Sciatic nerve (tissue), 2 donors: ENCODE measurements at regions not wholly inside any gene's neighbourhood (a gene's known extent, or its start where the extent isn't known, plus 50 kb on each side); places are given as distances from the start of the nearest gene placed in this dataset.
A peak's percentile ranks its signal among the peaks of the same experiment; 100 is the strongest.

Experiments used
- ATAC-seq: fragments of 200-7000 bp; cut with Tn5 transposase; one replicate; pipeline ENCODE4 v1.9.1; 2020; ENCODE audit warnings: mild to moderate bottlenecking, moderate library complexity
- DNase-seq: peaks from one replicate; pipeline ENCODE4 v3.0.0-alpha.2; 2020; ENCODE audit warnings: low spot score
- intact Hi-C: fragments of 100-400 bp; cut with DNase I; formaldehyde crosslinking; loops from one replicate; pipeline ENCODE4 v1.14.2; 2022
- donor health status: DM: no; HTN: no; CAD: no.
- donor health status: DM: no; HTN: no; CAD: no.

GRCh38 chr14:32254952-32255679, 52.0 kb upstream of the RNU6-8 start:
- intact Hi-C loops = loop anchor here (5.0 kb wide), 1 partner anchor 748 kb away; no protein-coding TSS in a partner anchor
- peak; percentile 95 for ATAC-seq

GRCh38 chr14:32255789-32256188, 52.7 kb upstream of the RNU6-8 start:
- intact Hi-C loops = no loop called here
- ATAC-seq (peak; percentile 11), DNase-seq (no peak)

More at GRCh38 chr14:32254952-32255679, 52.0 kb upstream of the RNU6-8 start:
- peak; percentile 82 for DNase-seq

- intact Hi-C loops = no loop called here
- DNase-seq = no peak
- ATAC-seq = no peak
These were observed 53.5 kb upstream of the RNU6-8 start for GRCh38 chr14:32256576-32256975.

GRCh38 chr14:32258336-32258993, 55.4 kb upstream of the RNU6-8 start:
- intact Hi-C loops = no loop called here
- ATAC-seq = no peak

GRCh38 chr14:32259368-32260013, 56.4 kb upstream of the RNU6-8 start:
- intact Hi-C loops = no loop called here
- DNase-seq (no peak), ATAC-seq (no peak)

More at GRCh38 chr14:32258336-32258993, 55.4 kb upstream of the RNU6-8 start:
- DNase-seq = no peak

GRCh38 chr14:32263939-32264567, 61.0 kb upstream of the RNU6-8 start:
- no peak for ATAC-seq
- intact Hi-C loops = no loop called here
- DNase-seq = no peak

GRCh38 chr14:32265584-32265983, 62.5 kb upstream of the RNU6-8 start:
- ATAC-seq = no peak
- intact Hi-C loops = no loop called here
- DNase-seq = no peak

- no peak for ATAC-seq
- intact Hi-C loops = no loop called here
- DNase-seq = no peak
These were observed 51.1 kb upstream of the AKAP6 start for GRCh38 chr14:32277998-32278397.
